GM18909 (cell line): ENCODE measurements at regions not wholly inside any gene's neighbourhood (a gene's known extent, or its start where the extent isn't known, plus 50 kb on each side); places are given as distances from the start of the nearest gene placed in this dataset.
"Not testable (repeated sequence)": the region's sequence is repeated elsewhere in the genome, so short reads cannot be mapped to it uniquely, and the experiment has no call there.

Source experiments
- ATAC-seq: cut with Tn5 transposase; IDR thresholded peaks from one replicate; pipeline ENCODE4 v1.9.1; 2021; ENCODE audit warnings: mild to moderate bottlenecking; ENCODE audit not compliant: unreplicated experiment, poor library complexity

DNA sequence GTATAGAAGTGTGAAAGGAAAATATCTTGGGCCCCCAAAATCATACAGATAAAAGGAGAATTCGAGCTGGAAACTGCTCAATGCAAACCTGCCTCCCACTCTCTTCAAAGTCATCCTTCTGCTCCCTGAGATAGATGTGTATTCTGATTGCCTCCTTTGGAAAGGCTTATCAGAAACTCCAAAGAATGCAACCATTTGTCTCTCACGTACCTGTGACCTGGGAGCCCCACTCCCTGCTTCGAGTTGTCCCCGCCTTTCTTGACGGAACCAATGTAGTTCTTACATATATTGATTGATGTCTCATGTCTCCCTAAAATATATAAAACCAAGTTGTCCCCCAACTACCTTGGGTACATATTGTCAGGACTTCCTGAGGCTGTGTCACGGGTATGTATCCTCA is 163.8 kb downstream of the DIRAS2 start:
- no peak for ATAC-seq

DNA sequence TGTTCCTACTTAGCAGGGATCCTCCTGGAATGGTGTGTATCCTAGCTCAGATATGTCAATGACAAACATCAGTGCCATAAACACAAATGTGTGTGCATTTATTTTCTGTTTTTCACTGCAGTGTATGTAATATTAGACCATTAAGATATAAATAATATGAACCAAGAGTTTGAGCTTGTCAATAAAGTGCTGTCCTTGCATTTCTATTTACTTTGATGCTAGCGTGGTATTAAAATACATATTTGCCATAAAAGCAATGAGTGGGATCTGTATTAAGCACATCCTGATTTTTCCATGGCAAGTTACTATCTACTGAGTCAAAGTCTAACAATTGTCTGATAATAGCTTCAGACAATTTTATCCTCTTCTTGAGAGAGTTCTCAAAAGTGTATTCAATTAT is 157.6 kb downstream of the DIRAS2 start:
- ATAC-seq, result no peak

DNA sequence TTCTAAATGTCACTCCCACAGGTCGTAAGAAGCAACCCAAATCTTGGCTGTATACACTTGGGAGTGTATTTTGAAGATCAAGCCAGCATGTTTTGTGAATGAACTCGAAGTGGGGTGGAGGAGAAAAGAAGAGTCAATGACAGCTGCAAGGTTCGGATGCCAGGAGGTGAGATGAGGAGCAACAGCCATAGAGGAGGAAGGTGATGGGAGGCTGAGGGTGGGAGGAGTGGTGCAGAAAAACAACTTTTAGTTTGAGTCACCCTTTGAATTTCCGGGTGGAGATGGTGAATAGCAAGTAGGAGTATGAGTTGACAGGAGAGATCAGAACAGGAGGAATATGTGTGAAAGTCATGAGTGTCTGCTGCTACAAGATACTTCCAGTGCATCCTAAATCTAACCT is 153.6 kb downstream of the DIRAS2 start:
- ATAC-seq, result no peak

DNA sequence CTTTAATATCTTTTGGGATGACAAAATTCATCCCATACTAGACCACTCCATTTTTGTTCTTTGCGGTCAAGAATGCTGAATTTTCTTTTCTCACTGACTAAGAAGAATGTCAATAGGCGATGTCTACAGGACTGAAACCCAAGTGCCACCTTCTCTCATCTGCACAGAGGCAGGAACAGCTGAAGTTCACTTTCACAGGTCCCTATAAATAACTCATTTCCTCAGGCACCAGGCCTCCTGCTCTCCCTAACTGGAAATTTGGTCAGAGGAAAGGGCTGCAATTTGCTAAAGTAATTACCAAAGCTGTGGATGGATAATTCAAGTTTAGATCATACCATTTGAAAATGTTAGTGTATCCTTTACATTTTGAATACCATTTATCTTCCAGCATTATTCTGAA is 142.9 kb downstream of the DIRAS2 start:
- ATAC-seq, result no peak

DNA sequence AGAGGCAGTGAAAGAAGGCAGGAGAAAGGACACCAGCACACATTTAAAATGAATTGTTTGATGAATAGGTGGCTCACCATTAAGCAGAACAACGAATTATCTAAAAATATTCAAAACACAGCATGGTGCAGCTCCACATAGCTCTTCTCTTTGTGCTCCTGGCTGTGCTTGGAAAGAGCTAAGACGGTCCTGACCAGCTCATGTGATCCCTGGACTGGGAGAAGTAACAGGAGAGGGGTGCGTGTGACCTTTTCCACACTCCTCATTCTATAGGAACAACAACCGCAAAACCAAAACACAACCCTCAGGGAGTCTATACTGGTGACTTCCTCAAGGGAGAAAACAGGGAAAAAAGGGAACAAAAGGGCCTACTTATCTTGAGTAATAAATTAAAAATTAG is 140.5 kb downstream of the DIRAS2 start:
- no peak for ATAC-seq

DNA sequence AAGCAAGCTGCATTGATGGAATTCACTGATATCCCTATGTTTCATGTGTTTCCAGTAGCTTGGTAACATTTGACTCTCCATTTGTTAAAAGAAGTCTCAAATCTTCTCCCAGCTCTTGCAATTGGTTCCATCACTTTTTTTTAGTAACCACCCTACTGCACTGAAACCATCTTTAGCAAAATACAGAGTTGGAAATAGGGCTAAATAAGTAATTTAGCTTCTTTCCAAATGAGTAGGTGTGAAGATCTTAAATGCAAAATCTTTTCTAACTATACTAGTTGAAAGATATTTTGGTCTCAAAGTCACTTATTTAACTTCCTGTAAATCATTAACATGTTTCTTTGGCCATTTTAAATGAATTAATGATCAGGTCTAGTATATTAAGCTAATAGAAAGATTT is 138.1 kb downstream of the DIRAS2 start:
- ATAC-seq, result no peak

DNA sequence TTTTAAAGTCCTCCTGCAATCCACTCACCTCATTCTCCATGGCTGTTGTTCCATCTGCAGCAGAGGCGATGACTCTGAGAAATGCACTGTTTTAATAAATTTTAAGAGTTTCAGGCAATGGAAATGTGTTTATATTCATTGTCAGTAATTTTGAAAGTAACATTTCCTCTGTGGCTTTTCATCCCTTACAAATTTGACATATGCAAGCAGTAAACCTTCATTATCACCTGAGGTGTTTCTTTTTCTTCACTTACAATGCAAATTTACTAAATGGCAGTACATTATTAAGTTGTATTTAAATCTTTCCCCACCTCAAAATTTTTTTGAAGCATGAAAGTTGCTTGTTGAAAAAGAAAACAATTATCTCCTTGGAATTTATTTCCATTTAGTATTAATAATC is 136.9 kb downstream of the DIRAS2 start:
- no peak for ATAC-seq

DNA sequence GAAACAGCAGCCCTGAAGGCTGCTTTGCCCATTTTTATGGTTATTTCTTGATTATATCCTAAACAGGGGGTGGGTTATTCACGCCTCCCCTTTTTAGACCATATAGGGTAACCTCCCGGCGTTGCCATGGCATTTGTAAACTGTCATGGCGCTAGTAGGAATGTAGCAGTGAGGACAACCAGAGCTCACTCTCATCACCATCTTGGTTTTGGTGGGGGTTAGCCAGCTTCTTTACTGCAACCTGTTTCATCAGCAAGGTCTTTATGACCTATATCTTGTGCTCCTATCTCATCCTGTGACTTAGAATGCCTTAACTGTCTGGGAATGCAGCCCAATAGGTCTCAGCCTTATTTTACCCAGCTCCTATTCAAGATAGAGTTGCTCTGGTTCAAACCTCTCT is 136.2 kb downstream of the DIRAS2 start:
- ATAC-seq, result not testable (repeated sequence)

DNA sequence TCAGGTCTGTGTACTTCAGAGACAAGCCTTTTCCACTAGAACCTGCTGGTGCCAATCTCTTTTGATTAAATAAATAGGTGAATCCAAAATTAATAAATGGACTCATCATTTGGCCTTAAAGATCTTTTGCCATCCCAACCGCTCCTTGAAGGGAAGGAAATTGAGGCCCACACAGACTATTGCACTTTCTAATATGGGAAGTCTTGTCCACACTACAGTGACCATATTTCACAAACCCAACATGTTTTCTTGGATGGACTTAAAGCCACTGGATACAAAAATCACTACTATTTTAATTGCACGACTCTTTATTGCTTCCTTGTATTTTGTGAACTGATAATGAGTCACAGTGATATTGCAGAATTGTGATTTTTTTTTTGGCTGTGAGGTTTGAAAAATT is 135.0 kb downstream of the DIRAS2 start:
- ATAC-seq, result no peak

DNA sequence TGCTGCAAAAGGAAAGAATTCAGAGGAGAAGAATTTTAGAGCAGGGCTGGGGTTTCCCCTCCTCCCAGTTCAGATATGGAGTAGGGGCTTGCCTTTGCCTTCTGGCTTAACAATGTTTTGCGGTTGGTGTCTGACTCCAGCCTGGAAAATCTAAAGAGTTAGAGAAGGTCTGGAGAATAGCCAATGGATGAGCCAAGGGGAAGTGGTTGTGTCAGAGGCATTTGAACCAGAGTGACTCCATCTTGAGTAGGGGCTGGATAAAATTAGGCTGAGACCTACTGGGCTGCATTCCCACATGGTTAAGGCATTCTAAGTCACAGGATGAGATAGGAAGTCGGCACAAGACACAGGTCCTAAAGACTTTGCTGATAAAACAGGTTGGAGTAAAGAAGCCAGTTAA is 133.7 kb downstream of the DIRAS2 start:
- ATAC-seq, result no peak

DNA sequence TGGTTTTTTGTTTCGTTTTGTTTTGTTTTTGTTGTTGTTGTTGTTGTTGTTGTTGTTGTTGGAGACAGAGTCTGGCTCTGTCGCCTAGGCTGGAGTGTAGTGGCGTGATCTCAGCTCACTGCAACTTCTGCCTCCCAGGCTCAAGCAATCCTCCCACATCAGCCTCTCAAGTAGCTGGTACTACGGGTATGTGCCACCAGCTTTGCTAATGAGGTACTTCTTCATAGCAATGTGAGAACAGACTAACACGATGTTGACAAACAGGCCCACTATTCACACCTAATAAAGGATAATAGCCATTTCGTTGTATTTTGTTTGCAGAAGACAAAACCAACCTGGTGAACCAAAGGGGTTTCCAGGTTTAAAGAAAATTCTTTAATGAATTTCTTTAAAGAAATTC is 130.9 kb downstream of the DIRAS2 start:
- no peak for ATAC-seq

DNA sequence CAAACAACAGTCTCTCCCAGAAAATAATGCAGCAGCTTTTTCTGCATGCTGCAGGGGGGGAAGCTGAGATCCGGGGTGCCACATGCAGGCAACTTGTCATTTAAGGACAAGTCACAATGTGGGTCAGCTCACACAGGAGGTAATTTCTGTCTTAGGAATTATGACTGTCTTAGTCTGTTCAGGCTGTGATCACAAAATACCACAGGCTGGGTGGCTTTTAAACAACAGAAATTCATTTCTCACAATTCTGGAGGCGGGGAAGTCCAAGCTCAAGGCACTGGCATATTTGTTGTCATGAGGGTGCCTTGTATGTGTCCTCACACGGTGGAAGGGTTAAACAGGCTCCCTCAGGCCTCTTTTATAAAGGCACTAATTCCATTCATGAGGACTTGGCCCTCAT is 127.7 kb downstream of the DIRAS2 start:
- no peak for ATAC-seq

DNA sequence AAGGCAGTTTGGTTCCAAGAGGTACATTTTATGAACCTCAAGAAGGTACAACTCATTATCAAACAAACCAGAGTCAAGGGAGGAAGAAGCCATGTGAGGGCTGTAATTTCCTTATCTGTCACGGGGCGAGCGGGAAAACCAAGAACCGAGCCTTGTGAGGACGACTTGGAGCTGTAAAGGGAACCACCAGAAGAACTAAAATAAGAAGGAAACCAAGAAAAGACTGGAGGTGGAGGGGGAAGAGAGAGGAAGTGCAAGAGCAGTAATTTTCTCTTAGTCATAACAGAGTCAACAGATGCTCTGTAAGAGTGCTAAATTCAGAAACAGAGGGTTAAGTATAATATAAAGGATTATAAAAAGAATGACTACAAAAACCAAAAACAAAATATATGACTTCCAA is 127.1 kb downstream of the DIRAS2 start:
- no peak for ATAC-seq

DNA sequence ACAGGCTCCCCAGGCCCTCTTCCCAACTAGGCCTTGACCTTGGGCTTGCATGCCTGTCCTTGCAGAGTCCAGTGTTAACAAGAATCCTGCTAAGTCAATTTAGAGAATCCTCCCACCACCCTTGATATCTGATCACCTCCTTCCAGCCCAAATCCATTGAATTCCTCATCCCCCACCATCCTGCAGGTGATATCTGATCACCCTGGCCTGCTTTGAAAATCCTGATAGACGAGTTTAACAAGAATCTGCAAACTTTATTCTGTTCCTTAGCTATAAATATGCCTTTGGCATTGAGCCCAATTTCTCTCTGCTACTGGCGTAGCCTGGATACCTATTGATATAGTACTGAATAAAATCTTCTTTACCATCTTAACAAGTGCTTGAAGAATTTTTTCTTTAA is 125.5 kb downstream of the DIRAS2 start:
- ATAC-seq, result no peak

DNA sequence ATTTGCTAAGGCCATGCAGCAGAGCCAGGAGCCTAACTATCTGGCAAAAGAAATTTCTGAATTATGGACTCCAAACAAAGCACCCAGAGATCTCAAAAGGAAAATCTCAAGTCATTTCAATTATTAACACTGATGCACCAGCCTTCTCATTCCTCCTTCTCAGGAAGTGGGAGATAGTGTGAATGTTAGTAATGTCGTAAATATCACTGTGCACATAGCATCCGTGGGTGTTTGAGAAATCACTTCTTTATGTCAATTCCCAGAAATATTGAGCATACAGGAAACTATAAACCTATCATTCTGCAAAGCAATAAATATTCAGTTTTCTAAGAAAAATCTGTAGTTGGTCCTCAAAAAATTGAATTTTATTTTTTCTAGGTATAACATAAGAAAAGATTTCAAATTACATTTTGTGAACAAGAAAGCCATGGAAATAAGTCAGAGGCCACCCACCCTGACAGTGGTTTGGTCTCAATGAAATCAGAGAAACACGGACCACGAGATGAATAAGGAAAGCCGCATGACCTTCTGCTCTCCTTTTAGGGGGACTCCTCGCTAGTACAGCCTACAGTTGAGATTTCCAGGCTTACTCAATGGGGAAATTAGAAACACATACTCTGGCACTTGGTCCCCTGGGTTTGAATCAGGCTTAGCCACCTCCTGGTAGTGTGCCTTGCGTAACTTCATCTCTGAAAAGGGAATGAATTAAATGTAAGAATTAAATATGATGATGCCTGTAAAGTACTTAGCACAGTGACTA is 120.6 kb downstream of the DIRAS2 start:
- ATAC-seq, result no peak

DNA sequence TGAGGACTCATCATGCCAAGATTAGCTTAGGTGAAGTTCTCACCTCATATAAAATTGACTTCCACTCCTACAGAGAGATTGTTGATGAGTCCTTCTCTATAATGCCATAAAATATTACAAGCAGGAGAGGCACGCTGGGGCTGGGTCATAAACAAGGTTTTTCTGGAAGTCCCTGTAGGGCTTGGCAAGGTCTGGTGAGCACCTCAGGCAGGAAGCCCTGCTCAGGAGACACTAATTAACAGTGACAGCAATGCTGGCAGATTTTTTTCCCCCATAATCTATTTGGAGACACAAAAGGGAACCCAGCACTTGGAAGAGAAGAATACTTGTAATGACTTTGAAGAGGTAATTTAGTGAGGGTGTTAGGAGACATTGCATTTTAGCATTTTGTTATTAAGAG is 118.7 kb downstream of the DIRAS2 start:
- no peak for ATAC-seq

DNA sequence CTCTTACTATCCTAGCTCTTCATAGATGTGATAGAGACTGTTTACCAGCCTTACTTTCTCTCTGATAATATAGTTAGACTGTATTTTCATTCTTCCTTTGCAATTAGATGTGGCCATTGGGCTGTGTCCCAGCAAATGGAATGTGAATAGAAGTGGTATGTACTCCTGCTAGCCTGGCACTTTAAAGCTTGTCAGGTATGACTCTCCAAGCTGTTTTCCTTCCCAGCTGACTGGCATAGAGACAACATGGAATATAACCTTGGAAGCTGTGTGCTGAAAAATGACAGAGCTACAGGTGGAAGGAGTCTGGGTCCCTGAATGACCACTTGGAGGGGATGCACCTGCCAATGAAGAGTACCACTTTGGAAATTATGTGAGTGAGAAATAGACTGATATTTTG is 116.2 kb downstream of the DIRAS2 start:
- no peak for ATAC-seq

DNA sequence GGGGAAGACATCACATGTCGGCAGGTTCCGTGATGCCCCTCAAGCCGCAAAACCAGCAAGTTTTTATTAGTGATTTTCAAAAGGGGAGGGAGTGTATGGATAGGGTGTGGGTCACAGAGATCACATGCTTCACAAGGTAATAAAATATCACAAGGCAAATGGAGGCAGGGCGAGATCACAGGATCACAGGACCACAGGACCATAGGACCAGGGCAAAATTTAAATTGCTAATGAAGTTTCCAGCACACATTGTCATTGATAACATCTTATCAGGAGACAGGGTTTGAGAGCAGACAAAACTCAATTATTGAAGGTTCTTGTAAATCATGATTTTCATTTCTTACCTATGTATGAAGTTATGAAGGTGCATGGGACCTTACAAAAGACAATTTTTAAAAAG is 106.5 kb downstream of the DIRAS2 start:
- not testable (repeated sequence) for ATAC-seq

DNA sequence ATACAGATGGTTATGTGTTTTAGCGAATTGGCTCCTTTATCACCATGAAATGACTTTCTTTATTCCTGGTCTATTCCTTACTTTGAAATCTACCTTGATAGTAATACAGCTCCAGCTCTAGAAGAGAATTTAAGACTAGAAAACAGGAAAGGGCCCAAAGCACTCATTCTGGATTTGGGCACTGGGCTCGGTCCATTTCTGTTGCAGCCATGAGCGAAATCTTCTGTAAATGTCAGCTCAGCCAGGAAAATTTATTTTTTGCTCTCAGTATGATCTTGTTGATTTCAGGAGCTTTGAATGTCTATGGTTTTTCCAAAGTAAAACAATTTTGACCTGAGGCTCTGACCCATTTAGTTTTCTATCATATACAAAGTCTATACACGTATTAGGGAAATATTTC is 104.1 kb downstream of the DIRAS2 start:
- no peak for ATAC-seq

DNA sequence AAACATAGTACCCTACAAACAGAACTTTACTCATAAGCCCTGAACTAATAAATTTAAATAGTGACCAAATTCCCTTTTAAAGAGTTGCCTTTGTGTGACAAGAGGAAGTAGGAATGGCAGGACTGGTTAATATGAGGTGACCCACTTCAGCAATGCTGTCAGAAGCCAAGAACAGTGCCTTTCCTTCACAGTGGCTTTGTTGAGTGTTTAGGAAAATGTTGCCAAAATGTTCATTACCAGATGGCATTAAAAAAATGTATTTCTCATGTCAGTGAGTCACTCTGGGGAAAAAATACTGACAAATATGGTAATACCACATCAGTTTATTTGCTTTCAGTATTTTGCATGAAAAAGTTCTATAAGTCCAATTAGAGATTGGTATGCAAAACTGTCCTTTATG is 103.3 kb downstream of the DIRAS2 start:
- no peak for ATAC-seq

DNA sequence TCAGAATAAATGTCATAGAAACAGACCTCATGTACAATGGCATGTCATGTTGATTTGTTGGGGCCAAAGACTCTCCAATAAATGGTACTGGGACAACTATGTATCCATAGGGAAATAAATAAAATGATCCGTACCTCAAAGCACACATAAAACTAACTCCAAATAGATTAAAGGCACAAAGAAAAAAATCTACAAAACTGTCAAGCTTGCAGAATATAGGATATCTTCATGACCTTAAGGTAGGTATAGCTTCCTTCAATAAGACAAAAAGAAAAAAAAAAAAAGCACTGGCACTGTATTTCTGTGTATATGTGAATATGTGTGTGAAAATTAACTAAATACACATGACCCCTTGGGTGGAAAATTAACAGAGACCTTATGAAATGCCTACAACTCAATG is 101.9 kb downstream of the DIRAS2 start:
- no peak for ATAC-seq

DNA sequence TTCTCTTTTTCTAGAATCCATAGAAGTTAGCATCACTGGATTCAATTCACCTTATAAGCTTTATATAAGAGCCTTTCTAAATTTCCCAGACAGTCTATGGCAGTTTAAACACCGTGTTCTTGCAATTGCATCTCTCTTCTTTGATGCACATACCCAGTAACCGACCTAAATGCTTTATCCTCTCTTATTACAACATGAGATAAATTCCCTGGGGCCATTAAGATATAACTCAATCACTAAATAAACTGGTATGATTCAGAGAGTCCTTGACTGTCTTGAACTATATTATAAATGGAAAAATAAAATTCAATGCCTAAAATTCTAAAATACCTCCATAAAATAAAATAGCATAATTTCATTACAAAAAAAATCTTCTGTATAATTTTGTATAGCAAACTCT is 98.1 kb downstream of the DIRAS2 start:
- ATAC-seq, result no peak

DNA sequence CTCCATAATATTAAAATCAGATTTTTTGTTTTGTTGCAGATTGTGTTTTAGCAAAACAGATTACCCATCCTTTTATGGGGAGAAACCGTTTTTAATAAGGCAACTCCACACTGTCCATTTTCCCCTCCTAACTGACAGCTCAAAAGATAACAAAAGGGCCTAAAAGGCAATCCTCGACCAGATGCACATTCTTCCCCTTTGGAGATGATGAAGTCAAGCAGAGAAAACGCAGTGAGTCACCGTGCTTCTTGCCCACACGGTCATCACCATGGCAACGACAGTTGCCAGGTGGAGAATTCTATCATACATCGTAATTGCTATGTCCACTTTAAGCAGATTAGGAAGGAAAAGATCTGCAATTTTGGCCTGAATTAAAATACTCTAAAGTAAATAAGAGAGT is 96.4 kb downstream of the DIRAS2 start:
- ATAC-seq, result no peak
